ENCODE measurements at regions not wholly inside any gene's neighbourhood (a gene's known extent, or its start where the extent isn't known, plus 50 kb on each side); places are given as distances from the start of the nearest gene placed in this dataset.

DNA sequence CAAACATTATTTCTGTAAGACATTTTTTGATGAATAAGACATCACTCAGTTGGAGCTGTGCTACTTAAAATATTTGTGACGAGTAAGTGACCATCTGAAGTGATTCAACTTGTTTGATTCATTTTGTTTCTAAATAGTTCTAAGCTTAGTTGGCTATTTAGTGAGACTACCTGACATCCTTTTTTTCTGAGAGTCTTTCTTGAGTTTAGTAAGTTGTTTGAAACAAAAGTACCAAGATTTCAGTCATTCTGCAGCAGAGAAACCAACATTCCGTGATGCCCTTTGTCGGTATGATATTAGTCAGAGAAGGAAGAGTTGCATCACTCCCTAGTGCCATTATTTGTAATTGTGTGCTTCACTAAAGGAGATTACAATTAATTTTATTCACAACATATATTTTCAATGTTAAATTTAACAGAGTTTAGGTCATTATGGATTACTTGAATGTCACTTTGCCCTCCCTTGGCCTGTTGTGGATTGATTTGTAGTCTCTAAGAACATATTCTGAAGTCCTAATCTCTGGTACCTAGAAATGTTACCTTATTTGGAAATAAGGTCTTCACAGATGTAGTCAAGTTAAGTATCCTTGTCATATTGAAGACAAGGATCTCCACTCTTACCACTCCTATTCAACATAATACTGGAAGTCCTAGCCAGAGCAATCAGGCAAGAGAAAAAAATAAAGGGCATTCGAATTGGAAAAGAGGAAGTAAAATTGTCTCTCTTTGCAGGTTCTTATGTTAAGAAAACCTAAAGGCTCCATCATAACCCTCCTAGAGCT is 212.2 kb downstream of the PCSK1 start (continued):
- TF ChIP-seq PBX3 (IDR thresholded peaks at IDR 0.05) (peak; percentile 62), SIN3A (IDR thresholded peaks at IDR 0.05; ENCODE audit: borderline replicate concordance, low read depth, low read length) (no peak), EZH2phosphoT487 (IDR thresholded peaks at IDR 0.05; ENCODE audit: borderline replicate concordance, low read depth) (no peak), JUND (IDR thresholded peaks at IDR 0.05) (peak; percentile 54), RAD21 (IDR thresholded peaks at IDR 0.05; ENCODE audit: low read length) (no peak), CHD2 (IDR thresholded peaks at IDR 0.05; ENCODE audit: low read length, partially characterized antibody) (no peak)
- TF ChIP-seq, protein P1, sequence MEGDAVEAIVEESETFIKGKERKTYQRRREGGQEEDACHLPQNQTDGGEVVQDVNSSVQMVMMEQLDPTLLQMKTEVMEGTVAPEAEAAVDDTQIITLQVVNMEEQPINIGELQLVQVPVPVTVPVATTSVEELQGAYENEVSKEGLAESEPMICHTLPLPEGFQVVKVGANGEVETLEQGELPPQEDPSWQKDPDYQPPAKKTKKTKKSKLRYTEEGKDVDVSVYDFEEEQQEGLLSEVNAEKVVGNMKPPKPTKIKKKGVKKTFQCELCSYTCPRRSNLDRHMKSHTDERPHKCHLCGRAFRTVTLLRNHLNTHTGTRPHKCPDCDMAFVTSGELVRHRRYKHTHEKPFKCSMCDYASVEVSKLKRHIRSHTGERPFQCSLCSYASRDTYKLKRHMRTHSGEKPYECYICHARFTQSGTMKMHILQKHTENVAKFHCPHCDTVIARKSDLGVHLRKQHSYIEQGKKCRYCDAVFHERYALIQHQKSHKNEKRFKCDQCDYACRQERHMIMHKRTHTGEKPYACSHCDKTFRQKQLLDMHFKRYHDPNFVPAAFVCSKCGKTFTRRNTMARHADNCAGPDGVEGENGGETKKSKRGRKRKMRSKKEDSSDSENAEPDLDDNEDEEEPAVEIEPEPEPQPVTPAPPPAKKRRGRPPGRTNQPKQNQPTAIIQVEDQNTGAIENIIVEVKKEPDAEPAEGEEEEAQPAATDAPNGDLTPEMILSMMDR (IDR thresholded peaks at IDR 0.05), result no peak
- TF ChIP-seq, protein P2, sequence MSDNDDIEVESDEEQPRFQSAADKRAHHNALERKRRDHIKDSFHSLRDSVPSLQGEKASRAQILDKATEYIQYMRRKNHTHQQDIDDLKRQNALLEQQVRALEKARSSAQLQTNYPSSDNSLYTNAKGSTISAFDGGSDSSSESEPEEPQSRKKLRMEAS (IDR thresholded peaks at IDR 0.05; ENCODE audit: low read depth), result no peak

- no peaks in the 10 kb centered on the region for H3K9me2 ChIP-seq
- H3K27ac ChIP-seq (ENCODE audit: low read depth in 2 of 2, low read length in 1 of 2), result peak overlapping the region; percentile 36 to 93; a peak in 3 of 4 replicates
- 37% methylated on average over 4 of the region's 4 CpGs for WGBS (ENCODE audit: low lambda C conversion rate)
- no peaks in the 10 kb centered on the region for H3K27me3 ChIP-seq (ENCODE audit: insufficient read depth)
- DNase-seq, result no peak
- no peak overlapping the region for H3K4me3 ChIP-seq (ENCODE audit: low read depth in 2 of 2, low read length in 1 of 2)
- H3K79me2 ChIP-seq (ENCODE audit: insufficient read depth), result no peaks in the 10 kb centered on the region
- TF ChIP-seq FOSL2 (IDR thresholded peaks at IDR 0.05; ENCODE audit: borderline replicate concordance, low read depth), result peak; percentile 47; the same call in 1 of the 2 replicates
- no peak for TF ChIP-seq EP300 (IDR thresholded peaks at IDR 0.05; ENCODE audit: borderline replicate concordance in 1 of 2, low read depth in 1 of 2, low read length in 1 of 2)
- peaks cover 29% of the 10 kb centered on the region for H3F3A ChIP-seq (replicated peaks; ENCODE audit: insufficient read depth)
- peak overlapping the region; percentile 76 for H2AFZ ChIP-seq (ENCODE audit: low read depth)
- H3K9ac ChIP-seq, result peak overlapping the region; percentile 67
- no peaks in the 10 kb centered on the region for H3K9me3 ChIP-seq
- peaks cover 0 to 22% of the 10 kb centered on the region in 2 experiments; a peak in 1 of 4 replicates for H3K4me1 ChIP-seq (ENCODE audit: control insufficient read depth in 1 of 2, insufficient read depth in 2 of 2, low read depth in 1 of 2, low read length in 1 of 2)
- ChIA-PET CTCF (no interaction called here), POLR2A (no interaction called here)
- H3K36me3 ChIP-seq (replicated peaks in 1 of 2; ENCODE audit: control insufficient read depth in 1 of 2, insufficient read depth in 2 of 2, low read length in 1 of 2), result no peaks in the 10 kb centered on the region
- no peaks in the 10 kb centered on the region for H4K20me1 ChIP-seq (ENCODE audit: insufficient read depth)
- peak overlapping the region; percentile 6 for H3K4me2 ChIP-seq
Measured at GRCh38 chr5:96219580-96220281, 213.3 kb downstream of the PCSK1 start.

Data from SK-N-SH (cell line).